Loucy (cell line): ENCODE measurements at regions not wholly inside any gene's neighbourhood (a gene's known extent, or its start where the extent isn't known, plus 50 kb on each side); places are given as distances from the start of the nearest gene placed in this dataset.

ENCODE experiments used
- EZH2phosphoT487 ChIP-seq: fragments of 200-600 bp; IDR thresholded peaks from 2 replicates; pipeline ENCODE4 v1.6.1; 2018; ENCODE audit warnings: antibody characterized with exemption, mild to moderate bottlenecking, moderate library complexity, borderline replicate concordance
- TF ChIP-seq, protein P1 (sequence below): fragments of 200-600 bp; sonication (generic); conservative IDR thresholded peaks from 2 replicates; pipeline ENCODE4 v1.5.1; 2014; ENCODE audit warnings: mild to moderate bottlenecking, antibody characterized with exemption, low read length

DNA sequence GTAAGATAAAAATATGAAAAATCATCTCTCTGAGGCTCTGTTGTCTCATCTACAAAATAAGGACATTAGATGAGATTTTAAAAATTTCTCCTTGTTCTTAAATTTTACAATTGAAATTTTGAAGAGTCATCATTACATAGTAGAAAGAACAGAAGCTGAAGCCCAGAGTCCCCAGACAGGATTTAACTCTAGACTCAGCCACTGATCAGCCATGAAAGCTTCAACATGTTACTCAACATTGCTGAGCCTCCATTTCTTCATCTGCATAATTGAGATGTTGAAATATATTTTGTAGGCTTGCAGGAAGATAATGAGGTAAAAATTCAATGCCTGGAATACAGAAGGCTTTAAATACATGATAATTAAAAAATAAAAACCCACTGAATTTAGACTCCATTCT lies 633.3 kb downstream of the LMO4 start:
- TF ChIP-seq, protein P1, sequence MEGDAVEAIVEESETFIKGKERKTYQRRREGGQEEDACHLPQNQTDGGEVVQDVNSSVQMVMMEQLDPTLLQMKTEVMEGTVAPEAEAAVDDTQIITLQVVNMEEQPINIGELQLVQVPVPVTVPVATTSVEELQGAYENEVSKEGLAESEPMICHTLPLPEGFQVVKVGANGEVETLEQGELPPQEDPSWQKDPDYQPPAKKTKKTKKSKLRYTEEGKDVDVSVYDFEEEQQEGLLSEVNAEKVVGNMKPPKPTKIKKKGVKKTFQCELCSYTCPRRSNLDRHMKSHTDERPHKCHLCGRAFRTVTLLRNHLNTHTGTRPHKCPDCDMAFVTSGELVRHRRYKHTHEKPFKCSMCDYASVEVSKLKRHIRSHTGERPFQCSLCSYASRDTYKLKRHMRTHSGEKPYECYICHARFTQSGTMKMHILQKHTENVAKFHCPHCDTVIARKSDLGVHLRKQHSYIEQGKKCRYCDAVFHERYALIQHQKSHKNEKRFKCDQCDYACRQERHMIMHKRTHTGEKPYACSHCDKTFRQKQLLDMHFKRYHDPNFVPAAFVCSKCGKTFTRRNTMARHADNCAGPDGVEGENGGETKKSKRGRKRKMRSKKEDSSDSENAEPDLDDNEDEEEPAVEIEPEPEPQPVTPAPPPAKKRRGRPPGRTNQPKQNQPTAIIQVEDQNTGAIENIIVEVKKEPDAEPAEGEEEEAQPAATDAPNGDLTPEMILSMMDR, result no peak
- TF ChIP-seq EZH2phosphoT487, result no peak
